H9 (cell line): ENCODE measurements at regions not wholly inside any gene's neighbourhood (a gene's known extent, or its start where the extent isn't known, plus 50 kb on each side); places are given as distances from the start of the nearest gene placed in this dataset.

Source experiments
- DNase-seq: peaks from one replicate; pipeline ENCODE4 v3.0.0-alpha.2; 2017
- H2AFZ ChIP-seq: one replicate; pipeline ENCODE4 v1.6.1; 2013; ENCODE audit warnings: mild to moderate bottlenecking, low read length, control low read depth, moderate library complexity
- H2AK5ac ChIP-seq: 2 replicates; pipeline ENCODE4 v1.6.1; 2013; ENCODE audit warnings: low read length, control low read depth, mixed read lengths; ENCODE audit not compliant: insufficient read length
- H2BK120ac ChIP-seq: one replicate; pipeline ENCODE4 v1.6.1; 2013; ENCODE audit warnings: low read depth, mild to moderate bottlenecking, low read length, control low read depth, inconsistent platforms; ENCODE audit not compliant: poor library complexity, severe bottlenecking
- H2BK12ac ChIP-seq: 2 replicates; pipeline ENCODE4 v1.6.1; 2013; ENCODE audit warnings: low read length, control low read depth, mixed read lengths, low read depth; ENCODE audit not compliant: insufficient read length
- H2BK15ac ChIP-seq: 2 replicates; pipeline ENCODE4 v1.6.1; 2013; ENCODE audit warnings: low read depth, low read length, control low read depth
- H2BK20ac ChIP-seq: one replicate; pipeline ENCODE4 v1.6.1; 2013; ENCODE audit warnings: low read depth, mild to moderate bottlenecking, low read length, control low read depth, inconsistent platforms; ENCODE audit not compliant: poor library complexity, severe bottlenecking
- H2BK5ac ChIP-seq: 2 replicates; pipeline ENCODE4 v1.6.1; 2013; ENCODE audit warnings: low read length, control low read depth, mixed read lengths; ENCODE audit not compliant: insufficient read length
- H3K14ac ChIP-seq: 2 replicates; pipeline ENCODE4 v1.6.1; 2013; ENCODE audit warnings: low read length, control low read depth; ENCODE audit not compliant: insufficient read depth
- H3K18ac ChIP-seq: 2 replicates; pipeline ENCODE4 v1.6.1; 2013; ENCODE audit warnings: low read depth, mild to moderate bottlenecking, mixed read lengths, low read length, control low read depth; ENCODE audit not compliant: insufficient read length
- H3K23ac ChIP-seq: 2 replicates; pipeline ENCODE4 v1.6.1; 2013; ENCODE audit warnings: low read length, control low read depth, mixed read lengths, low read depth; ENCODE audit not compliant: insufficient read length
- H3K23me2 ChIP-seq: 2 replicates; pipeline ENCODE4 v1.6.1; 2013; ENCODE audit warnings: low read depth, mild to moderate bottlenecking, mixed read lengths, low read length, control low read depth; ENCODE audit not compliant: insufficient read length, poor library complexity, severe bottlenecking
- H3K27ac ChIP-seq: 2 replicates; pipeline ENCODE4 v1.5.1; 2013; ENCODE audit warnings: low read length, control low read depth, mixed read lengths, low read depth; ENCODE audit not compliant: insufficient read length
- H3K27me3 ChIP-seq: 2 replicates; pipeline ENCODE4 v1.6.1; 2013; ENCODE audit warnings: low read length, control low read depth, inconsistent platforms; ENCODE audit not compliant: insufficient read depth
- H3K4ac ChIP-seq: 2 replicates; pipeline ENCODE4 v1.6.1; 2013; ENCODE audit warnings: low read depth, mild to moderate bottlenecking, control low read depth, inconsistent platforms, low read length, moderate library complexity
- H3K4me1 ChIP-seq: 2 replicates; pipeline ENCODE4 v1.6.1; 2013; ENCODE audit warnings: low read length, control low read depth, inconsistent platforms; ENCODE audit not compliant: insufficient read depth
- H3K4me2 ChIP-seq: 2 replicates; pipeline ENCODE4 v1.6.1; 2013; ENCODE audit warnings: low read length, control low read depth, mixed read lengths; ENCODE audit not compliant: insufficient read length, insufficient read depth
- H3K56ac ChIP-seq: 2 replicates; pipeline ENCODE4 v1.6.1; 2013; ENCODE audit warnings: low read depth, mild to moderate bottlenecking, mixed read lengths, low read length, control low read depth; ENCODE audit not compliant: insufficient read length
- H3K79me1 ChIP-seq: 2 replicates; pipeline ENCODE4 v1.6.1; 2013; ENCODE audit warnings: low read depth, mild to moderate bottlenecking, moderate library complexity, low read length, control low read depth, inconsistent platforms; ENCODE audit not compliant: insufficient read depth, poor library complexity, severe bottlenecking
- H3K79me2 ChIP-seq: 2 replicates; pipeline ENCODE4 v1.6.1; 2013; ENCODE audit warnings: low read length, control low read depth, inconsistent platforms; ENCODE audit not compliant: insufficient read depth
- H3K9ac ChIP-seq: 2 replicates; pipeline ENCODE4 v1.6.1; 2013; ENCODE audit warnings: low read length, control low read depth, mixed read lengths; ENCODE audit not compliant: insufficient read length; ENCODE audit errors: extremely low read depth
- H3K9me3 ChIP-seq: one replicate; pipeline ENCODE4 v1.6.1; 2013; ENCODE audit warnings: low read depth, low read length, inconsistent platforms; ENCODE audit not compliant: control insufficient read depth
- H3T11ph ChIP-seq: one replicate; pipeline ENCODE4 v1.6.1; 2013; ENCODE audit warnings: mild to moderate bottlenecking, low read length, control low read depth, inconsistent platforms
- H4K20me1 ChIP-seq: one replicate; pipeline ENCODE4 v1.6.1; 2013; ENCODE audit not compliant: control insufficient read depth, insufficient read length, insufficient read depth
- H4K5ac ChIP-seq: 2 replicates; pipeline ENCODE4 v1.6.1; 2013; ENCODE audit warnings: low read depth, mild to moderate bottlenecking, mixed read lengths, low read length, control low read depth; ENCODE audit not compliant: insufficient read length
- H4K8ac ChIP-seq: replicated peaks from 2 replicates; pipeline ENCODE4 v1.6.1; 2013; ENCODE audit warnings: low read length, control low read depth, mixed read lengths, low read depth; ENCODE audit not compliant: insufficient read length
- H4K91ac ChIP-seq: 2 replicates; pipeline ENCODE4 v1.6.1; 2013; ENCODE audit warnings: low read depth, mild to moderate bottlenecking, moderate library complexity, mixed read lengths, low read length, control low read depth; ENCODE audit not compliant: insufficient read length
- H3K27ac Mint-ChIP-seq, 3 experiments: 2 replicates in 2 of 3; 3 replicates in 1 of 3; pipeline ENCODE4 v1.8.0; 2020 to 2021; ENCODE audit warnings: mixed read lengths in 3 of 3, mild to moderate bottlenecking in 1 of 3, moderate library complexity in 1 of 3
- H3K27me3 Mint-ChIP-seq: 2 replicates; pipeline ENCODE4 v1.8.0; 2021; ENCODE audit warnings: low read depth, mild to moderate bottlenecking, moderate library complexity, mixed read lengths
- H3K36me3 Mint-ChIP-seq, 3 experiments: 2 replicates in 2 of 3; 3 replicates in 1 of 3; pipeline ENCODE4 v1.8.0; 2020 to 2021; ENCODE audit warnings: low read depth in 3 of 3, mixed read lengths in 3 of 3; ENCODE audit not compliant: insufficient read depth in 1 of 3
- H3K4me1 Mint-ChIP-seq, 2 experiments: 2 replicates each; pipeline ENCODE4 v1.8.0; 2020; ENCODE audit warnings: mixed read lengths in 2 of 2
- H3K4me3 Mint-ChIP-seq, 2 experiments: 2 replicates in 1 of 2; 3 replicates in 1 of 2; pipeline ENCODE4 v1.8.0; 2020 to 2021; ENCODE audit warnings: mild to moderate bottlenecking in 2 of 2, mixed read lengths in 2 of 2, moderate library complexity in 1 of 2
- H3K9me3 Mint-ChIP-seq, 2 experiments: 2 replicates in 1 of 2; 3 replicates in 1 of 2; pipeline ENCODE4 v1.8.0; 2020; ENCODE audit warnings: mild to moderate bottlenecking in 2 of 2, mixed read lengths in 2 of 2, moderate library complexity in 1 of 2
- WGBS: extraction: QIAGEN DNeasy Blood & Tissue Kit; methylation state at CpG from one replicate; pipeline ENCODE4 v1.1.7; 2013; ENCODE audit warnings: missing lambda C conversion rate, low lambda C conversion rate, mixed read lengths; ENCODE audit not compliant: insufficient read length; ENCODE audit errors: extremely low coverage; 5-methylcytosine and 5-hydroxymethylcytosine counted together
- TF ChIP-seq, protein P1 (sequence below): fragments of 200-600 bp; sonication (generic); conservative IDR thresholded peaks from 3 replicates; pipeline ENCODE4 v1.8.0; 2021; ENCODE audit warnings: antibody characterized with exemption, mild to moderate bottlenecking

- Mint-ChIP-seq H3K36me3 (no peaks in the 10 kb centered on the region), H3K9me3 (no peaks in the 10 kb centered on the region; a peak in 2 of 5 replicates), H3K27me3 (peaks cover 8% of the 10 kb centered on the region), H3K4me3 (no peak overlapping the region), H3K4me1 (no peaks in the 10 kb centered on the region), H3K27ac (peak overlapping the region in 1 of 3 experiments; percentile 39; a peak in 1 of 7 replicates)
- Histone ChIP-seq H3K27me3 (no peaks in the 10 kb centered on the region), H3K4me1 (no peaks in the 10 kb centered on the region), H3K56ac (no peak overlapping the region), H2BK120ac (no peak overlapping the region), H2BK20ac (no peak overlapping the region), H3K4ac (no peak overlapping the region), H3K9me3 (no peaks in the 10 kb centered on the region), H3K14ac (no peak overlapping the region; the same call in 1 of the 2 replicates), H3K79me1 (no peaks in the 10 kb centered on the region), H4K5ac (no peak overlapping the region), H2AK5ac (no peak overlapping the region), H2BK15ac (no peak overlapping the region), H4K8ac (no peak overlapping the region), H4K20me1 (no peaks in the 10 kb centered on the region), H3K23me2 (no peaks in the 10 kb centered on the region), H3K9ac (no peak overlapping the region), H3K27ac (no peak overlapping the region), H3K79me2 (no peaks in the 10 kb centered on the region), H4K91ac (no peak overlapping the region), H2BK12ac (no peak overlapping the region), H3K18ac (no peak overlapping the region), H3K4me2 (no peak overlapping the region), H2AFZ (no peak overlapping the region), H3K23ac (no peak overlapping the region), H3T11ph (no peak overlapping the region), H2BK5ac (no peak overlapping the region)
- DNase-seq = no peak
- no CpG with 5 or more reads among the region's 14 CpGs for WGBS
- TF ChIP-seq, protein P1, sequence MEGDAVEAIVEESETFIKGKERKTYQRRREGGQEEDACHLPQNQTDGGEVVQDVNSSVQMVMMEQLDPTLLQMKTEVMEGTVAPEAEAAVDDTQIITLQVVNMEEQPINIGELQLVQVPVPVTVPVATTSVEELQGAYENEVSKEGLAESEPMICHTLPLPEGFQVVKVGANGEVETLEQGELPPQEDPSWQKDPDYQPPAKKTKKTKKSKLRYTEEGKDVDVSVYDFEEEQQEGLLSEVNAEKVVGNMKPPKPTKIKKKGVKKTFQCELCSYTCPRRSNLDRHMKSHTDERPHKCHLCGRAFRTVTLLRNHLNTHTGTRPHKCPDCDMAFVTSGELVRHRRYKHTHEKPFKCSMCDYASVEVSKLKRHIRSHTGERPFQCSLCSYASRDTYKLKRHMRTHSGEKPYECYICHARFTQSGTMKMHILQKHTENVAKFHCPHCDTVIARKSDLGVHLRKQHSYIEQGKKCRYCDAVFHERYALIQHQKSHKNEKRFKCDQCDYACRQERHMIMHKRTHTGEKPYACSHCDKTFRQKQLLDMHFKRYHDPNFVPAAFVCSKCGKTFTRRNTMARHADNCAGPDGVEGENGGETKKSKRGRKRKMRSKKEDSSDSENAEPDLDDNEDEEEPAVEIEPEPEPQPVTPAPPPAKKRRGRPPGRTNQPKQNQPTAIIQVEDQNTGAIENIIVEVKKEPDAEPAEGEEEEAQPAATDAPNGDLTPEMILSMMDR = no peak
Measured at GRCh38 chr7:155168597-155169480, 98.7 kb downstream of the HTR5A start.
